AG08396 (cell line): ENCODE measurements at regions not wholly inside any gene's neighbourhood (a gene's known extent, or its start where the extent isn't known, plus 50 kb on each side); places are given as distances from the start of the nearest gene placed in this dataset.

ENCODE experiments used
- DNase-seq: peaks from one replicate; pipeline ENCODE4 v3.0.0; 2012; ENCODE audit warnings: low spot score, mixed read lengths

GRCh38 chr2:121969166-121969565 is 213.7 kb downstream of the TSN start:
- no peak for DNase-seq

DNA sequence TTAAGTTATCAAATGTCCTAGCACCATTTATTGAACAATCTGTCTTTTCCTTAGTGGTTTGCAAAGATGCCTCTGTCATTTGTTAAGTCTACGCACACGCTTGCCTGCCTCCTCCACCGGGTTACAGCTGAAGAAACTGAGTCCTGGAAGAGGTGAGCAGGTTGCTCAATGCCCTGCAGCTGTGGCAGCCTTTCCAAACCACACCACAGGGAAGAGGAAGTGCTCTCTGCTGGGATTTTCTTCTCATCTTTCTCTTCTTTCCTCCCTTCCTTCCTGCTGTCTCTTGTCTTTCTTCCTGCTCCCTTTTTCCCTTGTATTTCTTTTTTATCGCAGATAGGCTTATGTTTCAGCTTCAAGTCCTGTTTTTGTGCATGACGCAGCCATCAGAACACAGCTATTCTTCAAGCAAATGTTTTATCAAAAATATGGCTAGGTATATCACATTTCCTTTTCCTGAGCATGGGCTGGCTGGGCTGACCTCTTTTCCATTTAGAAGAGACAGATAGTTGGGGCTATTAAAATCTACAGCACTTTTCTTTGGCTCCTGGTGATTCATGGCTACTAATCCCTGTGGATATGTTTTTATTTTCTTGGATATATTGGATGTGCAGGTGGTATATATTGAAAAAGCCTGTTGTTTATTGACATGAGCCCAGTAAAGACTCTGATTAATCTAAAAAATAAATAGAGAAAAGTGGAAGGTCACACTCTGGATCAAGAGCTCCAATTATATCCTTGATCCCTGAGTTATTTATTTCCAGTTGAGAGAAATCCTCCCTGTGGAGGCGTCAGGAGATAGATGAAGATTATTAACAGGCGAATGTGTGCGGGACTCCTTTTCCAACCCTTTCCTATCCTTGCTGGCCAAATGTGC is 214.6 kb downstream of the TSN start:
- DNase-seq, result no peak

DNA sequence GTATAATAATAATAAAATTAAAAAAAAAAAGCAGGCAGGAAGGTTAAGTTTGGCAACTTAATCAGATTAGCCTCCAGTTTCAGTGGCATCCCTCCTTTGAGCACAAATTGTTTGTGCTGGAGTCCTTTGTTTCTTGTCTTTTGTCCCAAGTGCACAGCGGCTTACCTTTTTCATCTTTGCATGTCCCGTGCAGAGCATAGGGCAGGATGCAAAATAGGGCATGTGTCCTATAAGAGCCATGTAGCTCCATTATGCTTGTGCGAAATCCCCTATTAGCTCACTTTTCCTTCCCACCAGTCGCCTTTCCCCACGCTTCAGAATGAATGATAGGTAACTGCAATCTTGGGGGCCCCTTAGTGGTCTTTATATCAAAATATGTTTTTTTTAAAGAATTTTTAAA is 216.8 kb downstream of the TSN start:
- DNase-seq, result no peak

GRCh38 chr2:121974897-121975661 is 219.6 kb downstream of the TSN start:
- peak; percentile 77 for DNase-seq

DNA sequence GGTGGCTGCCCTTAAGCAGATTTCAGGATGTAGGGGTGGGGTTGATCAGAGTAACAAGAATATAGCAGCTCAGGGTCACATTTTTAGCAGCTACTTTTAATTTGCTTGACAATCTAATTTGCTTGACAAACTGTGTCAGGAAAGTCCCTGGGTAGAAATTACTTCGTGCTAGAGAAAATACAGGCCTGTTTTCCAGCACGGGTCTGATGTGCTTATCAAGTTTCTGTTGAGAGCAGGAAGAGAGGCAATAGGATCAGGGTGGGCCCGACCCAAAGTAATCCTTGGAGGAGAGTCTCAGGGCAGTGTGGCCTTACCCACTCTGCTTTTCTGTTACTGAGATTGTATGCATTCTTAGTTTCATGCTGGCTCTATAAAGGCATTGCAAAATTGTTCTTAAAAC is 221.5 kb downstream of the TSN start:
- no peak for DNase-seq

DNA sequence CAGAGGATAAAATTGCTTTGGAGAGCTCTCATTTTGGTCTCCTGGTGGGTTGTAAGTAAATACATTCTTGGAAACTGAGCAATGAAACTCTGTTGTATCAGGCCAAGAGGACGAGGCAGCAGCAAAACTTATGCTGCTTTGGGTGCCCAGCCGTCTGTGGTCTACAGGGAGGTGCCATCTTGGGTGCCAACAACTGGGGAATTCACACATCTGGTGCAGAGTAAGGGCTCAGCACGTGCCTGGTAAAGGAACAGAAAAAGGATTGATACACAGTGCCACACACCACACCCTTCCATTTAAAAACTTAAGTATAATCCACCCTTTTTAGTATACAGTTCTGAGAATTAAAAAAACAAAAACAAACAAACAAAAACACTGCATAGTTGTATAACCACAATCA is 221.9 kb downstream of the TSN start:
- no peak for DNase-seq

GRCh38 chr2:121992700-121993099 is 237.2 kb downstream of the TSN start:
- peak; percentile 1 for DNase-seq

DNA sequence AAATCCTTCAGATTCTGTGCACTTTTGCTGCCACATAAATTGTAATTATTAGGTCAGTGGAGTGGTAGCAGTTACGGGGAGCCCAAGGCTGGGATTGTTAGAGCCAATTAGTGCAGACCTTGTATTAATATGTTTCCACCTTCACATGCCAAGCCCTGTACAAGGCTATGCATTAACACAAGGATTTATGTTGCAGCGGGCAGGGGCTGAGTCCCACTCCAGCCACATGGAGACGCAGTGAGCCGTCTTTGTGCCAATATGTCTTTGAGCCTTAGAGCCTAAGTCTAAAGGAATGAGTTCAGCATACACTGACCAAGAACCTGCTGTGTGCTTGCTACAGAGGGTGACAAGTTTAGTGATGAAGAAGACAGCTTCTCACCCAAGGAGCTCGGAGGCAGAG is 238.2 kb downstream of the TSN start:
- DNase-seq, result peak; percentile 11

GRCh38 chr2:121994238-121995206 is 239.1 kb downstream of the TSN start:
- peak; percentile 1 for DNase-seq

GRCh38 chr2:121998751-121999150 is 243.3 kb downstream of the TSN start:
- peak; percentile 1 for DNase-seq

GRCh38 chr2:121999264-121999663 is 243.8 kb downstream of the TSN start:
- peak; percentile 7 for DNase-seq

DNA sequence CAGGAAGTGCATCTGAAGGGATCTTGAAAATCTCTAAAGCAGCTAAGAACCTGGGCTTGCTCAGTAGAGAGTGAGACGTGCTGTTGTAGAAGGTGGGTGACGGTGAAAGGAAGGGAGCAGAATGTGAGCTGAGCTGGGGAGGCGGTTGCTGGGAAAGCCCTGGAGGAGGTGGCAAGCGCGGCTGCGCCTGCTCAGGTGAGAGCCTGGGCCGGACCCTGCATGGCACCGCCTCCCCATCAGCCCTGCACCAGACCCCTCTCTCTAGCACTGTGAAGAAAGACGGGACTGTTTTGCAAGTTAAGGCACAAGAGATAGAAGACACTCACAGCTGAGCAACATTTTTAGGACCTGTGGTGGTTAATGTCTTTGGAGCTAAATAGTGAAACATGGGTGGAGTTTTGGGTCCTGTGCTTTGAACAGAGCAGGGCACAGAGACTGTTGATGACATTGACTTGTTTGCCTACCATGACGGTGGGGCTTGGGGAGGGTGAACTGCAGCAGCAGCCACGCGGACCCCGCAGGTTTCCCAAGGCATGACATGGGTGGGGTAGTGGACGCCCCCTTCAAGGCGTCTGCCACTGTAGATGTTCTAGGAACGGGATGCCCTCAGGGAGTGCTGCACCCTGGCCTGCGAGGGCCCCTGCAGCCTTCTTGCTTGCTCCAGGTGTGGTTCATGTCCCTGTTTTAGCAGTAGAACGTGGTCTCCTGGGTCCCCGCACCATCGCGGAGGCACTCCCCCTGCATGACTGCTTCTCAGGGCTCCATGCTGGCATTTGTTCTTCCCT is 245.3 kb downstream of the TSN start:
- DNase-seq, result peak; percentile 2

GRCh38 chr2:122001441-122001874 is 246.0 kb downstream of the TSN start:
- no peak for DNase-seq

DNA sequence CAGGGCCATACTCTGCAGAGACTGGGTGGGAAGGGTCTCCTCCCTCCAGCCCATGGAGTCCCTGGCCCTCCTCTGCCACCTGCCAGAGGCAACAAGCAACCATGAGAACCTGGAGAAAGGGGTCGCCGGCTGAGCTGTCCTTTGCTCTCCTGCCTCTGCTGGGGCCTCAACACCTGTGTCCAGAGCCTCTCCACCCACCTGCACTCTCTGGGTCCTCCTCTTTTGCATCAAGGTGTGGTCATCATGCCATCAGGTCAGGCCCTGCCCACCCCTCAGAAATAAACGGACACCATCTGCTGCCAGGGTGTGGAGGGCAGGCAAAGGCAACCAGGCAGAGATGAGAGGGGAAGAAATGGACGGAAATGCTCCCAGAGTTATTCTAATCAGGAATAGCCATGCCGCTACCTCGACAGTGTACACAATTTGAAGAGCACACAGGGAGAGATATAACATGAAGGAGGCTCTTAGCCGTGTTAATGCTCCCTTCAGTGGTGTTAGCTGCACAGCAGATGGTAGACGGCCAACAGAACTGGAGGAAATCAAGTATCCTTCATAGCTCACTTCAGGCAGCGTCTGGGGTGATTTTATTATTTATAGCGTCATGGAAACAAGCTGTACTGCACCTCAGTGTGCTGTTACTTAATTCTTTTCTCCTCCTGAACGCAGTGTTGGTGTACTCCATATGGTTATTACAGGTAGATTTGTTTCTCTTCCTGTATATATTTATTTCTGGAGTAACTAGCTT is 247.9 kb downstream of the TSN start:
- no peak for DNase-seq

GRCh38 chr2:122007126-122007525 is 251.7 kb downstream of the TSN start:
- DNase-seq, result no peak

DNA sequence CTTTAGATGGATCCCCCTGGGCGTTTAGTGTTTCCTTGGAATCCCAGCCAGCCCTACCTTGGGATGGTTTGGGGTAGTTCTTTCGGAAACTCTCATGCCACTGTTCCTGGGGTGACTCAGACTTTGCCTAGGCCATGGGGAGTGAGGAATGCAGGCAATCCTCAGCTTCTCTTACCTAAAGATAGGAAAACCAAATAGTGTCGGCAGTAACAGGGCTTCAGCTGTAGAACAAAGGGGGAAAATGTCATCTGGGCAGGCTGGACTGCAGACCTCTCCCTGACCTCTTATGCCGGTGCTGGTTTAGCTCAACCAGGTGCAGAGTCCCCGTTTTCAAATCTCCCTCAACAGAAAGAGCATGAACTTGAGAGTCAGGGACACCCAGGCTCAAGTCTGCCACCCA is 252.1 kb downstream of the TSN start:
- DNase-seq, result no peak

DNA sequence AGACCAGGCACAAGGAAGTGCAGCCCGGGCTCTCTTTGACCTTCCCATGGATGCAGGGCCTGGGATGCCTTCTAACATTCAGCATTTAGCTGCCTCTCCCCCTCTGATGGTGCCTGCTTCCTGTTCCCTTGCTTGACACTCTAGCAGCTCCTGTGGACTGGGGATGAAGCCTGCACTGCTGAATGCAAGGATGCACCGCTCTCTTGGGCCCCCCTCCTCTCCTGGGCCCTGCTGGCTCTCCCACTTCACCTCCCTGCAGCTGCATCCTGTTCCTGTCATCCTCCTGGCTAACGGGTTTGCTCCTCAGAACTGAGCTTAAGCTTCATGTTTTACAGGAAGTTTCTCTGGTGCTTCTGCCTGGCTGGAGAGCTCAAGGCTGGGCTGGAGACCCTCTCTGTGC is 254.1 kb downstream of the TSN start:
- no peak for DNase-seq

- no peak for DNase-seq
These were observed 256.2 kb downstream of the TSN start for GRCh38 chr2:122011493-122012270.

- no peak for DNase-seq
These were observed 263.3 kb downstream of the TSN start for GRCh38 chr2:122018736-122019135.

DNA sequence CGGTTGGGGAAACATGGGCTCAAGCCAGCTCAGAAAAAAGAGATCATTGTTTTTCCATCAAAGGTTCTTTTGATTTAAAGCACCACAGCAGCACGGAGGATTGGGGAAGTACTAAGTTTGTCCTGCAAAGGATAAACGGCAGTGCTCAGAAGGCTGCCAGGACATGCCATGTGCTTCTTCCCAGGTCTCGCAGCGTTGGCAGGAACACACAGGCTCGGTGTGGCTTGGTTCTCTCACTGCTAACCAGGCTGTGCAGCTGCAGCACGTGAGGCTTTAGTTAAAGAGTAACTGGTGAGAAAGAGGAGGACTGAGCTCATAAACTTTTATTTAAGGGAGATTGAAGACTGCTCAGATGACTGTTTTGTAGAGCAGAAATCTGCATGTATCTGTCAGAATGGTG is 264.3 kb downstream of the TSN start:
- DNase-seq, result no peak
